GM21423 (cell line): ENCODE measurements at regions not wholly inside any gene's neighbourhood (a gene's known extent, or its start where the extent isn't known, plus 50 kb on each side); places are given as distances from the start of the nearest gene placed in this dataset.

Experiments used
- ATAC-seq: cut with Tn5 transposase; IDR thresholded peaks from one replicate; pipeline ENCODE4 v1.9.1; 2021; ENCODE audit warnings: mild to moderate bottlenecking, moderate library complexity; ENCODE audit not compliant: unreplicated experiment

DNA sequence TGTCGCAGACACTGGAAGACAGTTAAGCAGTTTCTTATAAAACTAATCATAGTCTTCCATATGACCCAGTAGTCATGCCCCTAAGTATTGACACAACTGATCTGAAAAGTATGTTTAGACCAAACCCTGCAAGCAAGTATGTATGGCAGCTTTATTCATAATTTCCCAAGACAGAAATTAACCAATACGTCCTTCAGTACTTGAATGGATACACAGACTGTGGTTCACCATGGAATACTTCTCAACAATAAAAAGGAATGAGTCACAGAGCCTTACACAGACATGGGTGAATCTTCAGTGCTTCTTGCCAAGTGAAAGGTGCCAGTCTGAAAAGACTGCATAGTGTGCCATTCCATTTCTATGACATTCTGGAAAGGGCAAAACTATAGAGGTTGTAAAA, 50.2 kb upstream of the AKR1E2 start:
- no peak for ATAC-seq

DNA sequence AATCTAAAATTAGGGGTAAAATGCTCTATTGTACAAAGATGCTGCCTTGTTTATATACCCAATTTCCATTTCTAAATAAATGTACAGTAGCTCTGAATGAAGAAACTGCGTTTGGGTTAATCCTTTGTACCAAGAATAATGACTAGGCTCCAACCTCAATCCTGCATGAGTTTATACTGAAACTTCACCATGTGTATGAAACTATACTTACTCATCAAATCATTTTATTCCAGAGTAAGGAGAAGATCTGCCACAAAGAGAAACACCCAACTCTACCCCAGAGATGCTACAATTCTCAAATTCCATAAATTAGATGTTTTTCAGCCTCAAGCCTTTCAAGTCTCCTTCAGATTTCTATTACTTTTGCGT, 53.8 kb upstream of the AKR1E2 start:
- no peak for ATAC-seq

DNA sequence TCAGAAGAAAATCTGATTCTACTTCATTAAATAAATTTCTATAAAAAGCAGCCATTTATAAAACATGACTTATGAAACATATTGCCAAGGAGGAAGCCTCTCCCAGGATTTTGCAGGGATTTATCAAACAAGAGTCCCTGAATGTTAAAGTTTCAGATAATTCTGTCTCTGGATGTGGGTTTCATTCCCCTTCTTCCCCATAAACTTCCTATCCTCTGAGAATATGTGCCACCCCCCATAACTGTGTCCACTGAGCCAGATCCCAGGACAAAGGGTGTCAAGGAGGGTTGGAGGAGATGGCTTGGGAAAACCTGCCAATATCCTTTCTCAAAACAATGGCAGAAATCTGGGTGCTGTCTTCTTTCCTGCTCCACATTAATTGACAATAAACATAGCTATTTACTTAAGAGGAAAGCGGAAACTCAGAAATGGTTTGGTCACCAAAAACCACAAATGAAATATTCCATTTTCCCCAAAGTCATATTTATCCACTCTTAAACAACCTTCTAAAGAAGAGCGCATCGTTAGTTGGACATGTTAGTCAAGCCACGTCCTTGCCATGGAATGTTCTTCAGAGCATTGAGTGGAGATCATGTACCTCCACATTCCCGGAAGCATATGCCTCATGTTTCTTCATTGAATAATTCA, 54.3 kb upstream of the AKR1E2 start:
- ATAC-seq = no peak

DNA sequence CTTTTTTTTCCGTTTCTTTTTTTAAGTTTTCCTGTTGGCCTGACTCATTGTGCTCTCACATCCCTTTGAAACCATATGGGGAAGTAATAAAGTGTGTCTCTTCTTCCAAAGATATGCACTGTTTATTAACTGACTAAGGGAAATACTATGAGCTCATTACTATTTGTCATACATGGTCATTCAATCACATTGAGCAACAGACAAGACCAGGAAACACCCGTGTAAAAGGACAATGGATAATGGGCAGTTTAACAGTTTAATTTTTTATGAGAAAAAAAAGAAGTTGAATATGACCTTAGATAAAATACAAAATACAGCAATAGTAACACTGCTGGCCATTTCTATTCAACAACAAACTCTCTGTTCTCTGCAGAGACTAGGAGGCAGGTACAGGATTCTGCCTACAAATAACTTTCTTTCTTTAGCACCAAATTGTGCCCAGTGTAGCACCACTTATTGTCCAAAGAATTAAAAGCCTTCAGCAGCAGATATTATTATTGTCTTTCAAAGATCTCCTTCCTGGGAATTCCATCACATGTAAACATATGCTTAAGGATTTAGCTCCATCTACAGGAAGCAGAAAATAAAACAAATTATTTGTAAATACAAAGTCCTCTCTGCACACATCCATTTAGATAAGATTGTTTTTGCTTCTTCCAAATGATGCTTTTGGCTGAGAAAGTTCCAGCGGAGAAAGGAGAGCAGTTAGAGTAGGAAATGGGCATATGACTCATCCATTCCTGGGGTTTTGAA, 55.0 kb upstream of the AKR1E2 start:
- ATAC-seq = no peak

DNA sequence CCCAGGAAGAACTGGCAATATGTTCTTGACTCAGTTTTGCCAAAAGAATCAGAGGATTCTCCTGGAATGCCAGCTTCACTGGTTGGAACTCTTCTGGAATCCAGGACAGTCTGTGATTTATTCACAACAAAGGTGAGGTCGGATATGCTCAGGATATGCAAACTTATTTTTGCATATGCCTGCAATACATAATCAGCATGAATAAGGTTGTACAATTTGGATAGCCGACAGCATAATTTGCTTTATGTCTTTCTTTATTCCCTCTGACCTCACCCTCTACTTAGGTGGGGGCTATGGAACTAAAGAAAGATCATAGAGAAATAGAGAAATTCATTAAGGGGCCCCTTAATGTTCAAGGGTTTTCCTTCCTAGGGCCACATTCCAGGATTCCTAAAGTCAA, 57.6 kb upstream of the AKR1E2 start:
- no peak for ATAC-seq

DNA sequence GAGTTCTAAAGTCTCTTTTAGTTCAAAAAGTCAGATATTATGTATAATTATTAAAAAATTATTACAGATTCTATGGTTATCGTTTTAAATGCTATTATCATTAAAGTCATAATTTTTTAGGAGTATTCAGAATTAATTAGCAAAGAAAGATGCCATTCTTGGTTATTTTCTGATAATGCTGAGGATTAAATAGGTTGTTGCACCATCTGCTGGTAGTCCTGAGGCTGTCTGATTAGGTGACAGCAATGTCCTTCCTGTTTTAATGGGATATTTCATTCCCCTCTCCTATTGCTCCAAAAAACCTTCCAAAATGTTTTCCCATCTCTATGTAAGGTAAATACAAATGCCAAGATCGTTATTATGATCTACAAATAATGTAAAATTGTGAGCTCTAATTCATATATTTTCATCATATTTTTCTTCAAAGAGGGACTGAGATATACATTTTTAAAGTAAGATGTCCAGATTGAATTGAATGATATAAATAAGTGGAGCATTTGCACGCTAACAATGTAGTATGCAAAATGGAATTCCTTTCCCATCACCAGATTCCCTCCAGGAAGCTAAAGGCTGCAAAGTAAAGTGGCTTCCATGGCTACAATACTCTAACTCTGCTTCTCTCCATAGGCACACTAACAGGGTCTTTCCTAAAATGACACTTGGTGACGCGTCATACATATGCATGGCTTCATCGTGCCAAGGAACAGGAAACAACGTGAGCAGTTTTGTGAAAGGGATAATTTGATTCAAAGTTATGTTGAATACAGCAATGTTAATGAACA, 58.8 kb upstream of the AKR1E2 start:
- ATAC-seq = no peak

DNA sequence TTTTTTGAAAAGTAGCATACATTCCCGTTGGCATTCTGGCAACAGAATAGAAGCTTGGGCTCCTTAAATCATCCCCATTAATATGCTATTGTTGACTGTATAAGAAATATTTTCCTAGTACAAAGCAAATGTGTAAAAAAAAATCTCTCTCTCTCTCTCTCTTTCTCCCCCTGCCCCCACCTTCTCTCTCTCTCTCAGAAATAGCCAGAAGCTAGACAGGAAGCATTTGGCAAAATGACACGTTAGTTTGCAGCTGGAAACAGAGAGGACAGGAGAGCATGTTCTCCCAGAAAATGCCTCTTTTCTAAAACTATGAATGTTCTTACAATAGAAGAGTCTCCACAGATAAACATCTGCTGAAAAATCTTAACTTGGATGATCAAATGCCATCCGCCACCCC, 59.6 kb upstream of the AKR1E2 start:
- no peak for ATAC-seq

DNA sequence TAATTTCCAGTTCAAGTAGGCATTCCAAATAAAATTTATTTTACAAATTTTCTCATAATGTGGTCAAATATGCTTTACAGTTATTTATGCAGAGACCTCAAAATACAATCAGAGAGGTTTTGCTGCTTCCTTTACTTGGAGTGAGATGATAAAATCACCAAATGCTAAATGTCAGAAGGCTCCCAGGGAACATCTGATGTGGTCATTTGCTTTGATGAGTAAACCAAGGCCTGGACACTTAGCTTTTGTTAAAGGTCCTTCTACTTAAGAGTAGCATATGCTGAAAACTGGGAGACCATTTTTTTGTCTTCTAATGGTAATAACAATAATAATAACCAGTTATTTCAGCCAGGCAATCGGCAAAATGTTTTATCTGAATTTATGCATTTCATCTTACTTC, 60.6 kb upstream of the AKR1E2 start:
- ATAC-seq = no peak

DNA sequence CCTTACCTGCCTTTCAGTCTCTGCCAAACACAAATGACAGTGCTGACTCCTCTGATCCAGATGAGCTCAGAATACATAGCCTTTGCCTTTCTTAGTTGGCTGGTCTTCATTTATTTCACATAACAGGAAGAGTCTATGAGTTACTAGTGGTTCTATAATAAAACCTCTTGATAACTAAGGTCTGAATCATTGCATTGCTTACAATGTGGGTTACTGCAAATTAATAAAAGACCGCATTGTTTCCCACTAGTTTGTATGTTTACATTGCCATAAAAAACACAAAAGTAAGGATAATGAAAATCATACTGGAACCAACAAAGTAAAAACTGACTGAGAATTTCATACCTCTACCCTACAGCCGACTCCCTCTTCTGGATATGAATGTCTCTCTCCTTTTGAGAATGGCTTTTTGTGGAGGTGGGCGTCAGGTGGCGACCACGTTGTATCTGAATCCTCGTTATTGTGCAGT, 62.0 kb upstream of the AKR1E2 start:
- ATAC-seq = no peak

DNA sequence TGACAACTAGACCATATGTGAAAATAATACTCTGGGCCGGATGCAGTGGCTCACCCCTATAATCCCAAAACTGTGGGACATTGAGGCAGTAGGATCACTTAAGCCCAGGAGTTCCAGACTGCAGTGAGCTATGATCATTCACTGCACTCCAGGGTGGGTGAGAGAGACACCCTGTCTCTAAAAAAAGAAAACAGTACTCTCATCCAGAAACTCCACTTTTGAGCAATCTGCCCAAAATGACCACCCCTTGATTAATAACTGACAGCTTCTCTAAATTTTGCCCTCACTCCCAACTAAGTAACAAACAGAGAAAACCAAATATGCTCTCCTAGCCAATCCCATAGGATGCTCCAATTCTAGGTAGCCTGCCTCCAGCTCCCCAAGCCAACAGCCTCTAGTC, 62.5 kb upstream of the AKR1E2 start:
- ATAC-seq = no peak

DNA sequence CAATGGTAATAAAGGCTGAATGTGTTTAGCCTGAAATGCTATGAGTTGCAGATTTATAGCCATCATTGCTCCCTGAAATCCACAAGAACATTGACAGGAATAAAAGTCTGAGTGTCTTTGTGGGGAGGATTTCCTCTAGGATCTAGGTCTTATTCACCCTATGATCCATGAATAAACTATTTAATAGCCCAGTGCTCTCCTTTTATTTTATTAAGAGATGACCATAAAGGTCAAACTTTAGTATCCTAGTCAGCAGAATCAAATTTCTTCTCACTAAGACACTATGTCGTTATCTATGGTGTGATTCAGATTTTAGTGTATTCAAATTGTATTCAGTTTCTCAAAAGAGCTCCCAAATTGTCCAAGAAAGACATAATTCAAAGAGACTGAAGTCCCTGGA, 67.8 kb upstream of the AKR1E2 start:
- no peak for ATAC-seq

DNA sequence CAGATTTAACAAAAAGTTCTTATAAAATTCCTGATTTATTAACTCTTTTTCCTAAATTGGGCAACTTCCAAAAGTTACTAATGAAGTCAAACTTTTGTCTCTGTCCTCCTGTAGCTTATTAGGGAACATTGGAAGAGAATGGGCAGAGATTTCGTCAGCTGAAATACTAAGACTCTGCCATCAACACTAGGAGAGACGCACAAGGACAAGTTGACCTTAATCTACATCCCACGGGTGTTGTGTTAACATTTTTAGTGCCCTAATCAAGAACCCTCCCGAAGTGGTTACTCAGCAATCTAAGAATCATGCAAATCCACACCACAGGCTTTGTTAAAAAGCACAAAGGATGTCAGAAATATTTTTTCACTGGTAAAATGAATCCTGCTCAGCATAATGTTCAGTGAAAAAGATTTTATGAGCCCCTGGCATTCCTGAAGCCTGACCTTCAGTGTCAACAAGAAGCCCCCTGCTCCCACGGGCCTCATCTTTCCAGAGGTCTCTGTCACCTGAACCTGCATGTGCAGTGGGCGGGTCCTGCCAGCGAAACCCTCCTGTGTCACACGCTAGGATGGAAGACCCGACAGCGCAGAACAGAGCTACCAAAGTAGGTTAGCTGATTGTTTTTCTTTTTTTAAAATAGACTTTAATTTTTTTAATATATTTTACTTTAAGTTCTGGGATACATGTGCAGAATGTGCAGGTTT, 70.6 kb upstream of the AKR1E2 start:
- ATAC-seq = no peak

DNA sequence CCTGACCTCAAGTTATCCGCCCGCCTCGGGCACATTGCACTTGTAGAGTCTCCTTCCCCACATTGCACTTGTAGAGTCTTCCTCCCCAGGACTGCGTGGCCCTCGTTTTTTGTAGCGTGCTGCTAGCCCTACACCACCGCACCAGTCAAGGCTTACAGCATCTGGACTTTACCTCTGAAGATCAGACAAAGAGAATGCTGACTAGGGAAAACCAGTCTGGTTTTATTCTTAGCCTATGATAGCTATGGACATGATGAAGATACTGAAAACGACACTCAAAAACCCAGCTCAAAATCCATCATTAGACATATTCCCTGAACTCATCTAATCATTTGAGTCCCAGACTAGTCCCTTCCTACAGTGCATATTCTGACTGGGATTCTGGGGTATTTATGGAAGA, 71.9 kb upstream of the AKR1E2 start:
- ATAC-seq = no peak

DNA sequence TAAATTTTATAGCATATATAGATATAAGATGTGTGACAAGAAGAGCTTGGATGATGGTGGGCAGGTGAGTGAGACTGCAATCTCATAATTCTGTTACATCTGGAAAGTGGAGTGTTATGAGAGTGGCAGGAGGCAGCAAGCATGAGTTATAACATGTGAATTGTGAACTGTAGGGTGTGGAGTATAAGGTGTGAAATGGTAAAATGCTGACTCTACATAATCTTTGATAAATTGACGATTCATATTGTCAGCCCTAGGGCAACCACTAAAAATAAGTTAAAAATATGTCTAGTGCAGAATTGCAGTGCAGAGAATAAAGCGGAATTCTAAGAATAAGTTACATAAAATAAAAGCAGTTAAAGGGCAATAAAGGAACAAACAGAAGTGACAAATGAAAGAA, 74.8 kb upstream of the AKR1E2 start:
- no peak for ATAC-seq

DNA sequence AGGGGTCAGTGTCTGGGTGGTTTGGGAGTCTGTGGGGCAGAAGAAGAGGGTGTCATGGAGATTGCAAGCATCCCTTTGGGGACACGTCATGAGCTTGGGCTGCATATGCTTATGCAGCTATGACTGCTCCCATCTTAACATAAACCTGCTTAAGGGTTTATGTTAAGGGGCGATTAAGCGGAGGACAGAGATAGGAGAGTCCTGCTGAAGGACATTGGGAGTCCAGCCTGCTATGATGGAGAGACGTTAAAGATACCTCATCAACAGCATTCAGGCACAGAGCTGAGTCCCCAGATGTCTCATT, 76.8 kb upstream of the AKR1E2 start:
- no peak for ATAC-seq

DNA sequence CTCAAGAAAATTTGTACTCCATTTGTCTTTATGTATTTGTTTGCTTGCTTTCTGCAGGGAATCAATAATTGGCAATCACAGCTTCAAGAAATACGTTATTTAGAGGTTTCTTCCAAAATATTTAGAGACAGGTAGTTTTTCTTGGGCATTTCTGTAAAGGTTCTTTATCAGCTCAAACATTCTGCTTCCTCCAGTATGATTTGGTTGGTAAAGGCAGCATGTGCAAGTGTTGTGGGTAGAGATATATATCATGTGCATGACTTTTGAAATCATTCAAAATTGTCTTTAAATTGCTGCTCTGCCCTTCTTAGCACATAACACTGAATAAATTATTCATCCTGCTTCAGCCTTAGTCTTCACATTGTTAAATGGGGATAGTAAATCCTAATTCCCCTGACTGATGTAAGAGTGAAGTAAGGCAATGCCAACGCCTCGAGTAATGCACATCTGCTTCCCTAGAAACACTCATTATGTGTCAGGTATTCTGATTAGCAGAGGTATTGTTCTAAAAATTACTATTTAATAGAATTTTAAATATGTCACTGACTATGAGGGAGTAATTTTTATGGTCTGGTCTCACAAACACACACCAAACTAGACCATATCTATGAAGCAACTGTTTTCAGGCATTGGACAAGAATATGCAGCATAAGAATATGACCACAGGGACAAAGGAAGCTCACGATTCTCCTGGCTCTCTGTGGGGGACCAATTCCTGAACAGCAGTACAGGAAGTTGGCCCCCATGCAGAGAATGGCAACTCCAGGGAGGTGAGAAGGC, 77.3 kb upstream of the AKR1E2 start:
- ATAC-seq = no peak

DNA sequence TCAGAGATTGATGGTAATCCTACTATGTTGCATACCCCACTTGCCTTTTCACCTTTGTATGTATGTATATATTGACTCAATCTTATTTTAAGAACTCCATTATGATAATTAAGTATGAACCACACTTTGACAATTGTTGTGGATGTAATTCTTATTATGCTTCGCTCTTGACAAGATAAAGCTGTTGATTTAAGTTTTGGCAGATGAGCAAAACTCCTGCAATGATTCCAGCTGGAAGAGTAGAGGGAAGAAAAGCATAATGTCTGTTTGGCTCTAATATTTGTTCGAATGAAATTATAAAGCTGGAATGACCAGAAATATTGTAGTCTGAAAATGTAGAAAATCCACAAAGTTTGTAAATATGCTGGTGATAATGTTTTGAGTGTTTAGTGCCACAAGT, 83.8 kb upstream of the AKR1E2 start:
- no peak for ATAC-seq

DNA sequence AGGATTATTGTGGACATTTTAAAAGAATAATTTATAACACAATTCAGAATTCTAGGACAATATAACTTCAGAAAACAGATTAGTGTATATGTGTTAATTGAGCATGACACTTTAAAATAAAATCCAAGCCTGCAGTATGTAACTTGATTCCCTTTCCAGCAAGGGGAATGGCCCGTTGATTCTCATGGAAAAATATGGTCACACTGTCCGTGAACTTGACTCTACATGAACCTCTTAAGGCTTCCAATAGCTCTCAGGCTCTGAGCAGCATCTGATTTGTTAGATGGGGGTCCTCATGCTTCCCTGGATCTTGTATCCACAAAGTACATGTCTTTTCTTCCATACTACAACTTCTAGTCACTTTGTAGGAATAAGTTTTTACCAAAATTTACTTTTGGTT, 85.5 kb upstream of the AKR1E2 start:
- no peak for ATAC-seq

DNA sequence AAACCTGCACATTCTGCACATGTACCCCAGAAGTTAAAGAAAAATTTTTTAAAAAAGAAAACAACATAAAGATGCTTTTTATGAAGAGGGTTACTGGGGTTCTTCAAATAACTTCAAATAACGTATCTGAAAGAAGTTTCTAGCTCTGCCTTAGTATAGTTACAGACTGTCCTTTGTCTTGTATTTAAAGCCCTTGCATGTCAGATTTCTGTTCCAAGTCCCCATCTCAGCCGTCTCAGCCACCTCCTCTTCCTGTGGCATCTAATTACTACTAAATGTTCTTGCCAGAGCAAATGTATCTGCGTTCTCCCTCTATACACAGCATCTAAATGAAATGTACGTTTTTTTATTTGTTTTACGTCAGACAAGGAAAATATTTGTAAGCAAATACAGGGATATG, 89.4 kb upstream of the AKR1E2 start:
- ATAC-seq = no peak

DNA sequence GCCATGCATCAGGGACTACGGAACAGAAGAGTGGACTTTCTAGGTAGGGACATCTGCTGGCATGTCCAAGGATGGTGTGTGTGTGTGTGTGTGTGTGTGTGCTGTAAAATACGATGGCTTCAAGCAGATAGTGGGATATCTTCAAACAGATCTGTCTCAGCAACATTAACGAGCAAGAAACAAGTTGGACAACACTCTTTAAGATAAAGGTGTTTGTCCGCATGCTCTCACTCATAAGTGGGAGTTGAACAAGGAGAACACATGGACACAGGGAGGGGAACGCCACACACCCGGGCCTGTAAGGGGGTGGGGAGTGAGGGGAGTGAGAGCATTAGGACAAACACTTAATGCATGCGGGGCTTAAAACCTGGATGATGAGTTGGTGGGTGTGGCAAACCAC, 89.8 kb upstream of the AKR1E2 start:
- no peak for ATAC-seq

DNA sequence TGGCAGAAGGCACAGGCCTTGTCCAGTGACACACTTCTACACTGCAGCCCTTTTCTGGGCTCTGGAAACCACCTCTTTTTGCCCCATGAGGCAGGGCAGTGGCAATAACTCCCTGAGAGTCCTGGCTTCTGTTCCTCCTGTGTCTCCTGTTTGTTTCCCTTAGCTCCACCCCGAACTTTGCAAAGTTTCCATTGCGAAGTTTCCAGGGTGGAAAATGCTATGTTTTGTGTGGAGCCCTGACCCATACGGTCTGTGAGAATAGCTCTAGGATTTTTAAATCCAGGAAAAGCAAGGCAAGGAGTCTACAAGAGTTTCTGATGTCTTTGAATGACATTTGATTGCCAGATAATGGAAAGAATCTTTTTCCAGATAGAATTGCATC, 92.2 kb upstream of the AKR1E2 start:
- ATAC-seq = no peak
